ENCODE measurements at regions not wholly inside any gene's neighbourhood (a gene's known extent, or its start where the extent isn't known, plus 50 kb on each side); places are given as distances from the start of the nearest gene placed in this dataset.

DNA sequence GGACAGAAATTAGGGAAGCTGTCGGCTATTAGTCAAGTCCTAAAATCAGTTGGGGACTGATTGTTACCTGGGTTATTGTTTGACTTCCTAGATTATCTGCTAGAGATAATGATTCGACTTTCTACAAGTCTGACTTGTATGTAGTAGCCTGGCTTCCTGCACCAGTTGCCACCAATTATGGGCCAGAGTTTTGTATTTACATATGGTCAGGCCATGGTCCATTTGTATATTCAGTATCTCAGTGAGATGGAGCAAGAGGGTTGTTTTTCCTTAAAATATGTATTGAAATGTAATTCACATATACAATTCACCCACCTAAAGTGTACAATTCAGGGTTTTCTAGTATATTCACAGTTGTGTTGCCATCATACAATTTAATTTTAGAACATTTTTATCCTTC, 130.6 kb upstream of the PHACTR3 start (continued):
- no peak for TF ChIP-seq MEF2A (IDR thresholded peaks at IDR 0.05; ENCODE audit: control insufficient read depth, low read depth, low read length)

DNA sequence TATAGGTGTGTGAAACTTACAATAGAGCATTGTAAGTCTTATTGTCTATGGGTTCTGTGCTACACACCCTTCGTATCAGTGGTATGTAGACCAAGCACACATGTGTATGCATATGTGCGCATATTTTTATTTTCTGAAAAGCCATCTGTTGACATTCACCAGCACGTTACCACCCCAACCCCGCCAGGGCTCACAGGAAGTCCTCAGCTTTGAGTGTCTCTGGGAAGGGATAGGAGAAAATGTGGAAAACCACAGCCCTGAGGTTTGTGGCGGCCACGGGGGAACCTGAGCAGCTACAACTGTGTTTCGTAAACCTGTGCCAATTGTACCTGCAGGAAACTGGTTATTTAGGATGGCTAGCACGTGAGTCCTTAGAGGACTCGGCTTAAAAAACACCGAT, 123.3 kb upstream of the PHACTR3 start:
- intact Hi-C loops (cut with micrococcal nuclease), result no loop called here
- Histone ChIP-seq H3K9ac (ENCODE audit: insufficient read depth in 1 of 2, low read depth in 2 of 2, low read length in 2 of 2) (no peak overlapping the region), H3K9me3 (replicated peaks; ENCODE audit: control insufficient read depth, insufficient read depth, low read depth, low read length) (no peaks in the 10 kb centered on the region), H3K27ac (ENCODE audit: extremely low read depth, low read depth, low read length) (no peak overlapping the region), H4K20me1 (replicated peaks; ENCODE audit: control insufficient read depth, insufficient read depth, low read length) (no peaks in the 10 kb centered on the region), H3K36me3 (ENCODE audit: control insufficient read depth, insufficient read depth, low read length) (no peaks in the 10 kb centered on the region), H3K27me3 (ENCODE audit: control insufficient read depth in 2 of 2, insufficient read depth in 2 of 2, low read length in 2 of 2) (peaks cover 16 to 24% of the 10 kb centered on the region in 2 experiments; a peak in 4 of 5 replicates), H2AFZ (ENCODE audit: low read depth, low read length) (no peak overlapping the region), H3K4me3 (no peak overlapping the region), H3K9me1 (ENCODE audit: control insufficient read depth, insufficient read depth, low read length) (no peaks in the 10 kb centered on the region), H3K79me2 (ENCODE audit: control insufficient read depth, insufficient read depth, low read length) (no peaks in the 10 kb centered on the region), H3K4me2 (ENCODE audit: insufficient read depth, low read length) (no peak overlapping the region), H3K4me1 (replicated peaks in 1 of 2; ENCODE audit: control insufficient read depth in 2 of 2, insufficient read depth in 2 of 2, low read length in 2 of 2) (no peaks in the 10 kb centered on the region)
- no peak for DNase-seq (ENCODE audit: extremely low read depth in 1 of 4, low spot score in 3 of 4)
- FAIRE-seq, result no peak
- 2% methylated on average over 10 of the region's 10 CpGs for WGBS (ENCODE audit: insufficient coverage, low coverage, missing lambda C conversion rate)
- ChIA-PET POLR2A (interaction anchor here (0.7 kb wide), 1 partner anchor 10 kb away, joined by 3 read pairs; no protein-coding TSS in a partner anchor), CTCF (ENCODE audit: low intra/inter-chr PET ratio) (no interaction called here)
- TF ChIP-seq, protein P1, sequence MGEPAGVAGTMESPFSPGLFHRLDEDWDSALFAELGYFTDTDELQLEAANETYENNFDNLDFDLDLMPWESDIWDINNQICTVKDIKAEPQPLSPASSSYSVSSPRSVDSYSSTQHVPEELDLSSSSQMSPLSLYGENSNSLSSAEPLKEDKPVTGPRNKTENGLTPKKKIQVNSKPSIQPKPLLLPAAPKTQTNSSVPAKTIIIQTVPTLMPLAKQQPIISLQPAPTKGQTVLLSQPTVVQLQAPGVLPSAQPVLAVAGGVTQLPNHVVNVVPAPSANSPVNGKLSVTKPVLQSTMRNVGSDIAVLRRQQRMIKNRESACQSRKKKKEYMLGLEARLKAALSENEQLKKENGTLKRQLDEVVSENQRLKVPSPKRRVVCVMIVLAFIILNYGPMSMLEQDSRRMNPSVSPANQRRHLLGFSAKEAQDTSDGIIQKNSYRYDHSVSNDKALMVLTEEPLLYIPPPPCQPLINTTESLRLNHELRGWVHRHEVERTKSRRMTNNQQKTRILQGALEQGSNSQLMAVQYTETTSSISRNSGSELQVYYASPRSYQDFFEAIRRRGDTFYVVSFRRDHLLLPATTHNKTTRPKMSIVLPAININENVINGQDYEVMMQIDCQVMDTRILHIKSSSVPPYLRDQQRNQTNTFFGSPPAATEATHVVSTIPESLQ (CRISPR knock-in tag; IDR thresholded peaks at IDR 0.05), result no peak
- TF ChIP-seq DPF2 (IDR thresholded peaks at IDR 0.05), result no peak
- TF ChIP-seq, protein P2, sequence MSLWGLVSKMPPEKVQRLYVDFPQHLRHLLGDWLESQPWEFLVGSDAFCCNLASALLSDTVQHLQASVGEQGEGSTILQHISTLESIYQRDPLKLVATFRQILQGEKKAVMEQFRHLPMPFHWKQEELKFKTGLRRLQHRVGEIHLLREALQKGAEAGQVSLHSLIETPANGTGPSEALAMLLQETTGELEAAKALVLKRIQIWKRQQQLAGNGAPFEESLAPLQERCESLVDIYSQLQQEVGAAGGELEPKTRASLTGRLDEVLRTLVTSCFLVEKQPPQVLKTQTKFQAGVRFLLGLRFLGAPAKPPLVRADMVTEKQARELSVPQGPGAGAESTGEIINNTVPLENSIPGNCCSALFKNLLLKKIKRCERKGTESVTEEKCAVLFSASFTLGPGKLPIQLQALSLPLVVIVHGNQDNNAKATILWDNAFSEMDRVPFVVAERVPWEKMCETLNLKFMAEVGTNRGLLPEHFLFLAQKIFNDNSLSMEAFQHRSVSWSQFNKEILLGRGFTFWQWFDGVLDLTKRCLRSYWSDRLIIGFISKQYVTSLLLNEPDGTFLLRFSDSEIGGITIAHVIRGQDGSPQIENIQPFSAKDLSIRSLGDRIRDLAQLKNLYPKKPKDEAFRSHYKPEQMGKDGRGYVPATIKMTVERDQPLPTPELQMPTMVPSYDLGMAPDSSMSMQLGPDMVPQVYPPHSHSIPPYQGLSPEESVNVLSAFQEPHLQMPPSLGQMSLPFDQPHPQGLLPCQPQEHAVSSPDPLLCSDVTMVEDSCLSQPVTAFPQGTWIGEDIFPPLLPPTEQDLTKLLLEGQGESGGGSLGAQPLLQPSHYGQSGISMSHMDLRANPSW (CRISPR knock-in tag; IDR thresholded peaks at IDR 0.05), result no peak
- no peak for TF ChIP-seq STAG1 (CRISPR knock-in tag; IDR thresholded peaks at IDR 0.05; ENCODE audit: borderline replicate concordance)
- TF ChIP-seq ZNF561 (CRISPR knock-in tag; conservative IDR thresholded peaks at IDR 0.05), result no peak
- no peak for TF ChIP-seq LARP7 (IDR thresholded peaks at IDR 0.05)
- TF ChIP-seq ZNF24 (IDR thresholded peaks at IDR 0.05), result no peak
- ATAC-seq, result no peak
- in situ Hi-C loops (cut with MboI), result no loop called here
- no TSS peak for BruUV-seq (replicated peaks)

Data from K562 (cell line).